RWPE2 (cell line): ENCODE measurements at regions not wholly inside any gene's neighbourhood (a gene's known extent, or its start where the extent isn't known, plus 50 kb on each side); places are given as distances from the start of the nearest gene placed in this dataset.
A peak's percentile ranks its signal among the peaks of the same experiment; 100 is the strongest.

Experiments
- ATAC-seq: fragments of 200-7000 bp; cut with Tn5 transposase; 3 replicates; pipeline ENCODE4 v1.9.1; 2021; ENCODE audit warnings: low read depth
- DNase-seq: peaks from one replicate; pipeline ENCODE4 v3.0.0-alpha.2; 2020; ENCODE audit warnings: low spot score
- H3K27ac ChIP-seq: fragments of 450-650 bp; 2 replicates; pipeline ENCODE4 v1.5.1; 2017; ENCODE audit warnings: mild to moderate bottlenecking; ENCODE audit not compliant: poor library complexity, severe bottlenecking
- H3K27me3 ChIP-seq: fragments of 250-450 bp; sonication (Bioruptor Pico); 2 replicates; pipeline ENCODE4 v1.5.1; 2021; ENCODE audit warnings: mild to moderate bottlenecking, moderate library complexity; ENCODE audit not compliant: insufficient read depth, poor library complexity, severe bottlenecking
- H3K36me3 ChIP-seq: fragments of 250-450 bp; sonication (Bioruptor Pico); 2 replicates; pipeline ENCODE4 v1.5.1; 2020; ENCODE audit warnings: low read depth, mild to moderate bottlenecking, moderate library complexity
- H3K4me1 ChIP-seq: fragments of 250-450 bp; sonication (Bioruptor Pico); 2 replicates; pipeline ENCODE4 v1.5.1; 2021; ENCODE audit warnings: mild to moderate bottlenecking, moderate library complexity; ENCODE audit not compliant: insufficient read depth, poor library complexity, severe bottlenecking
- H3K4me3 ChIP-seq: fragments of 250-450 bp; sonication (Bioruptor Pico); 2 replicates; pipeline ENCODE4 v1.5.1; 2021; ENCODE audit warnings: mild to moderate bottlenecking, moderate library complexity; ENCODE audit not compliant: severe bottlenecking
- H3K9me3 ChIP-seq: fragments of 250-450 bp; sonication (Bioruptor Pico); 2 replicates; pipeline ENCODE4 v1.5.1; 2021; ENCODE audit warnings: mild to moderate bottlenecking, moderate library complexity; ENCODE audit not compliant: severe bottlenecking
- TF ChIP-seq, protein P1 (sequence below): fragments of 450-650 bp; IDR thresholded peaks from one replicate; pipeline ENCODE4 v1.5.1; 2017; ENCODE audit warnings: mild to moderate bottlenecking, moderate library complexity; ENCODE audit not compliant: poor library complexity, severe bottlenecking

DNA sequence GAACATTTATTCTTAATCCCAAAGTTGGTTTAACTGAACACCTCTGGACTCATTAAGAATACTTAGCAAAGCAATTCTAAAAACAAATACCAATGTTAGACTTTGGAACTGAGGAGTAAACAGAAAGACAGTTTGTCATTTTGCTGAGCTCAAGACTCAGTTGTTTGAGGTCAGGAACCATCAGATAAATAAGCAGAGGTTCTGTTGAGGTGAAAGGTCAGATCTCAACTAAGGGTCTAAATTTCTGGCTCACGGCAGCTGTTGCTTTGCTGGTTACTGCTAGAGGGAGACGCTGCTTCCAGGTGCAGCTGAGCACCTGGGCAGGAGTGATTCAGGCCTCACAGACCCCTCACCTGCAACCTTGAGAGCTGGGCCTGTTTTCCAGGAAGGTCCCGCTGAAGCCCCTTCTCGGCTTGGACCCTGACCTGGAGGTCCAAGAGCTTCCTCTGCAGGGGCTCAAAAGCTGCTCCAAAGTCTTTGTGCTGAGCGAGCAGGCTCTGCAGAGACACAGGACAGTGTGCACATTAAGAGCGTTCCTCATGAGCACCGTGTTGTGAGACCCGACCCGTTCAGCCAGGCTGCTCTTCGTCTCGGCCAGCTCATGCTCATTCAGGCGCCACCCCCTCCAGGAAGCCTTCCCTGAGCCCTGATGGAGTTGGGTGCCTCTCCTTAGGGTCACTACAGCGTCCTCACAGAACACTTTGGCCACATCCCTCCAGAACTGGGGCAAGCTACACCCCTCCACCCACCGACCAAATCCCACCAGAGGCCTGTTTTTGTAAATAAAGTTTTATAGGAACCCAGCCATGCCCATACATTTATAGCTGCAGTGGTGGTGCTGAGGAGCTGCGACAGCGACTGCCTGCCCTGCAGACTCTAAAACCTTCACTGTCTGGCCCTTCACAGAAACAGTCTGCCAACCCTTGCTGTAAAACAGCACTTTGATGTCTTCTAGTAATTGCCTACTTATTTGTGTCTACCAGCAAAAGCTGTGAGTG is 72.0 kb downstream of the SYNE3 start:
- H3K4me1 ChIP-seq = no peaks in the 10 kb centered on the region
- TF ChIP-seq, protein P1, sequence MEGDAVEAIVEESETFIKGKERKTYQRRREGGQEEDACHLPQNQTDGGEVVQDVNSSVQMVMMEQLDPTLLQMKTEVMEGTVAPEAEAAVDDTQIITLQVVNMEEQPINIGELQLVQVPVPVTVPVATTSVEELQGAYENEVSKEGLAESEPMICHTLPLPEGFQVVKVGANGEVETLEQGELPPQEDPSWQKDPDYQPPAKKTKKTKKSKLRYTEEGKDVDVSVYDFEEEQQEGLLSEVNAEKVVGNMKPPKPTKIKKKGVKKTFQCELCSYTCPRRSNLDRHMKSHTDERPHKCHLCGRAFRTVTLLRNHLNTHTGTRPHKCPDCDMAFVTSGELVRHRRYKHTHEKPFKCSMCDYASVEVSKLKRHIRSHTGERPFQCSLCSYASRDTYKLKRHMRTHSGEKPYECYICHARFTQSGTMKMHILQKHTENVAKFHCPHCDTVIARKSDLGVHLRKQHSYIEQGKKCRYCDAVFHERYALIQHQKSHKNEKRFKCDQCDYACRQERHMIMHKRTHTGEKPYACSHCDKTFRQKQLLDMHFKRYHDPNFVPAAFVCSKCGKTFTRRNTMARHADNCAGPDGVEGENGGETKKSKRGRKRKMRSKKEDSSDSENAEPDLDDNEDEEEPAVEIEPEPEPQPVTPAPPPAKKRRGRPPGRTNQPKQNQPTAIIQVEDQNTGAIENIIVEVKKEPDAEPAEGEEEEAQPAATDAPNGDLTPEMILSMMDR = no peak
- no peak overlapping the region for H3K27ac ChIP-seq
- H3K36me3 ChIP-seq = peaks cover 10% of the 10 kb centered on the region
- H3K27me3 ChIP-seq = no peaks in the 10 kb centered on the region
- ATAC-seq = no peak
- no peak for DNase-seq
- H3K4me3 ChIP-seq = no peak overlapping the region
- H3K9me3 ChIP-seq = no peaks in the 10 kb centered on the region

DNA sequence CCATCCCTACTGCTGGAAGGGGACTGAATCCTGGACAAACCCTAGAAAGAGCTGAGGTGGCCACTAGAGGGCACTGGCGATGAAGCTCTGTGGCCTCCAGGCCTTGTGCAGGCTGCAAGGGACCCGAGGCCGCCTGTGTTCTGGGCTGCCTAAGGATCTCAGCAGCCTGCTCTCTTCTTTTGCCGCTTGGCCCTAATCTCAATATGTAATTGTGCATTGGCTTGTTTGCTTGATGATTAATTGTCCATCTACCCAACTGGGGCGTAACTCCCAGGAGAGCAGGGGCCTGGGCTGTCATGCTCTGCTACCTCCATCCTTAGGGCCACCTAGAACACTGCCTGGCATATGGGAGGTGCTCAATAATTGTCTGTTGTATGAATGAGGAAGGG is 73.8 kb downstream of the SYNE3 start:
- Histone ChIP-seq H3K4me1 (no peaks in the 10 kb centered on the region), H3K9me3 (no peaks in the 10 kb centered on the region), H3K27ac (no peak overlapping the region), H3K4me3 (no peak overlapping the region), H3K36me3 (peaks cover 11% of the 10 kb centered on the region), H3K27me3 (no peaks in the 10 kb centered on the region)
- DNase-seq (no peak), ATAC-seq (peak; percentile 95)
- TF ChIP-seq, protein P1 = peak; percentile 97

DNA sequence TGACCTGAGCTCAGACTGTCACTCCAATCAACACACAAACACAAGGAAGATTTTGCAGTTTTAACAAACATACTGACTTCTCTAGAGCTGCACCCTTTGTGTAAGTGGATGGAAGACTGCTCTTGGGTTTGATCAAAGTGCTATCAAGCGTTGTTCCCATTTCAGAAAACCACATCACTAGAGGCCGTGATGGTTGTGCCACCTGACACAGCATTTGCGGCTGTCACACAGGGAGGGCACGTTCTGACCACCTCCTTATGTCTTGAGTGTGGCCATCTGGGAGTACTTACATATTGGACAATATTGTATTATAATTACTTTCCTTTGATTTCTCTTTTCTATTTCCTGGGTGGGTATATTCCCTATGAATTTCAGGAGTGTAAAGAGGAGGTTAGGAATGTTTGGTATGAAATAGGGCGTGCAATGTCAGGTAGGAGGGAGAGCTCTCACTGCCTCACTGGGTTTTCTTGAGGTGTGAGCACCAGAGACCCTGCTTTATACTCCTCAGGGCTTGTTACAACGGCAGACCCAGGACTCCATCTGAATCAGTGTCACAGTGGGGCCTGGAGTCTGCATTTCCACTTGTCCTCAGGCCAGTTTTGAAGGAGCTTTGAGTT is 74.3 kb downstream of the SYNE3 start:
- Histone ChIP-seq H3K4me3 (no peak overlapping the region), H3K27me3 (no peaks in the 10 kb centered on the region), H3K9me3 (no peaks in the 10 kb centered on the region), H3K4me1 (no peaks in the 10 kb centered on the region), H3K27ac (no peak overlapping the region), H3K36me3 (peaks cover 11% of the 10 kb centered on the region)
- TF ChIP-seq, protein P1 = no peak
- DNase-seq (no peak), ATAC-seq (peak; percentile 13; the same call in 2 of the 3 replicates)

DNA sequence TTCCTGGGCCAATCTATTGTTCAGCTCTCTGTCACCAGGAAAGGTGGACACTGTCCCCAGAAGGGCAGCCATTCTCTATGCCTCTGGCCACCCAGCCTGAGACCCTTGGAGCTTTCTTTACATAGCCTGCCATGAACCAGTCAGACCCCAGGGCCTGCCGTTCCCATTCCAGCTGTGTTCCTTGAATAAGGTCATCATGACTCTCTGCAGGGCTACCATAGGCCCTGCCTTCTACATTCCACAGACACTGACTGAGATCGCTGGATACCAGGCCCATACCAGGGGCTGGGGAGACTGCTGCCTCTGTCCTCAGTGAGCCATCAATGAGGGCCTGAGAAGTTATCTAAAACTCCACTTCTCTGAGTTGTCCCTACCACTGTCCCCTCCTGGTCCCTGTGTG is 75.5 kb downstream of the SYNE3 start:
- no peak overlapping the region for H3K27ac ChIP-seq
- TF ChIP-seq, protein P1 = no peak
- ATAC-seq (no peak), DNase-seq (no peak)
- H3K4me1 ChIP-seq = no peaks in the 10 kb centered on the region
- H3K27me3 ChIP-seq = no peaks in the 10 kb centered on the region
- no peak overlapping the region for H3K4me3 ChIP-seq
- no peaks in the 10 kb centered on the region for H3K9me3 ChIP-seq
- H3K36me3 ChIP-seq = peaks cover 14% of the 10 kb centered on the region

DNA sequence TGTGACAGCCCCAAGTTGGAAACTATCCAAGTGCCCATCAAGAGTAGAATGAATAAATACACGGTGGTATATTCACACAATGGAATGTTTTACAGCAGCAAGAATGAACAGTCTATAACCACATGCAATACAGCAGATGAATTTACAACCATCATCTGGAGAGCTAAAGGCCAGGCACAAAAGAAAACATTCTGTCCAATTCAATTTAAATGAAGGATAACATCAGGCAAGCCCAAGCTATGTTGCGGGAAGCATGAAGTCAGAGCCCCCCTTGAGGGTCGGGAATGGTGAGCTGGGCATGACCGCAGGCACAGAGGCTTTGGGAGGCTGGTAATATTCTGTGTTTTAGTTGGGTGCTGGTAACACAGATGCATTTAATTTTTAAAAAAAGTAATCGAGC is 76.0 kb downstream of the SYNE3 start:
- H3K27me3 ChIP-seq = no peaks in the 10 kb centered on the region
- peaks cover 14% of the 10 kb centered on the region for H3K36me3 ChIP-seq
- DNase-seq = no peak
- H3K9me3 ChIP-seq = no peaks in the 10 kb centered on the region
- H3K4me3 ChIP-seq = no peak overlapping the region
- TF ChIP-seq, protein P1 = no peak
- no peak overlapping the region for H3K27ac ChIP-seq
- ATAC-seq = no peak
- no peaks in the 10 kb centered on the region for H3K4me1 ChIP-seq
